RWPE1 (cell line): ENCODE measurements at regions not wholly inside any gene's neighbourhood (a gene's known extent, or its start where the extent isn't known, plus 50 kb on each side); places are given as distances from the start of the nearest gene placed in this dataset.
A peak's percentile ranks its signal among the peaks of the same experiment; 100 is the strongest.

Source experiments
- CTCF ChIA-PET: fragments of 350-600 bp; sonication (Branson Sonifier 250); formaldehyde crosslinking; extraction: SDS; loops from one replicate; lab custom pipeline; 2021; lab: Yijun Ruan, JAX
- POLR2A ChIA-PET: fragments of 400-600 bp; formaldehyde crosslinking; extraction: SDS; loops from one replicate; lab custom pipeline; 2020; ENCODE audit warnings: antibody characterized with exemption; ENCODE audit not compliant: low non-redundant PET; lab: Yijun Ruan, JAX
- DNase-seq: peaks from one replicate; pipeline ENCODE4 v3.0.0; 2012; ENCODE audit warnings: low spot score
- H3K27ac ChIP-seq: fragments of 450-650 bp; 2 replicates; pipeline ENCODE4 v1.5.1; 2017
- CTCF ChIP-seq: fragments of 450-650 bp; conservative IDR thresholded peaks from 2 replicates; pipeline ENCODE4 v1.5.1; 2017; ENCODE audit warnings: low read depth, mild to moderate bottlenecking

GRCh38 chr9:99732715-99733114, 89.0 kb upstream of the NR4A3 start:
- TF ChIP-seq CTCF: no peak
- no peak for DNase-seq
- no peak overlapping the region for H3K27ac ChIP-seq
- POLR2A ChIA-PET: no interaction called here
- CTCF ChIA-PET: interaction anchor here (0.8 kb wide), 1 partner anchor 386 kb away, joined by 3 read pairs; no protein-coding TSS in a partner anchor

GRCh38 chr9:99735041-99735440, 86.6 kb upstream of the NR4A3 start:
- CTCF ChIA-PET: interaction anchor here (0.5 kb wide), 1 partner anchor 877 kb away, joined by 3 read pairs; no protein-coding TSS in a partner anchor
- no peak for DNase-seq
- TF ChIP-seq CTCF: no peak
- no peak overlapping the region for H3K27ac ChIP-seq
- POLR2A ChIA-PET: no interaction called here

GRCh38 chr9:99736291-99736690, 85.4 kb upstream of the NR4A3 start:
- ChIA-PET POLR2A (no interaction called here), CTCF (no interaction called here)
- no peak for DNase-seq
- H3K27ac ChIP-seq: no peak overlapping the region
- no peak for TF ChIP-seq CTCF

- no peak for TF ChIP-seq CTCF
- no peak for DNase-seq
- ChIA-PET POLR2A (no interaction called here), CTCF (no interaction called here)
- no peak overlapping the region for H3K27ac ChIP-seq
These were observed 84.0 kb upstream of the NR4A3 start for GRCh38 chr9:99737649-99738048.

GRCh38 chr9:99743006-99743405, 78.7 kb upstream of the NR4A3 start:
- 0 out of 2 replicates have a peak, but pooled peaks have one; percentile 8 for TF ChIP-seq CTCF
- ChIA-PET POLR2A (no interaction called here), CTCF (interaction anchor here (0.6 kb wide), 1 partner anchor 1010 kb away, joined by 3 read pairs; no protein-coding TSS in a partner anchor)
- DNase-seq: no peak
- H3K27ac ChIP-seq: no peak overlapping the region

- ChIA-PET POLR2A (no interaction called here), CTCF (no interaction called here)
- no peak overlapping the region for H3K27ac ChIP-seq
- TF ChIP-seq CTCF: no peak
- no peak for DNase-seq
These were observed 78.2 kb upstream of the NR4A3 start for GRCh38 chr9:99743455-99743854.
